ENCODE measurements at regions not wholly inside any gene's neighbourhood (a gene's known extent, or its start where the extent isn't known, plus 50 kb on each side); places are given as distances from the start of the nearest gene placed in this dataset.

DNA sequence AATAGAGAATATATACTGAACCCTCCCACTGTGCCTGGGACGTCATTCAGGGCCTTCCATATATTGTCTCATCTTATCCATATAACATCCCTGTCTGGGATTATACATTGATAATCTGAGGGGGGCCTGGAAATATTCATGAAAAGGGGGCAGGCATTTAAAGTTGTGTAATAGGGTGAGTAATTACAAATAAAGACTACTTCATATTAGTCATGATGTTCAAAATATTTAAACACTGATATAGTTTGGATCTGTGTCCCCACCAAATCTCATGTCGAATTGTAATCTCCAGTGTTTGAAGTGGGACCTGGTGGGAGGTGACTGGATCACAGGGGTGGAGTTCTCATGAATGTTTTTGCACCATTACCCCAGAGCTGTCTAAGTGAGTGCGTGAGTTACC is 97.8 kb downstream of the AQP9 start:
- Histone ChIP-seq H3K27me3 (ENCODE audit: control insufficient read depth in 1 of 2, insufficient read depth in 2 of 2, low read length in 2 of 2) (no peaks in the 10 kb centered on the region), H3K27ac (ENCODE audit: low read depth, low read length) (no peak overlapping the region), H3K4me1 (ENCODE audit: insufficient read depth, low read length) (no peaks in the 10 kb centered on the region), H3K9me3 (ENCODE audit: low read length) (no peaks in the 10 kb centered on the region), H3K9ac (ENCODE audit: low read length) (no peak overlapping the region), H3K36me3 (ENCODE audit: insufficient read depth, low read length) (no peaks in the 10 kb centered on the region), H3K4me3 (ENCODE audit: low read depth in 1 of 2, low read length in 2 of 2) (no peak overlapping the region)

DNA sequence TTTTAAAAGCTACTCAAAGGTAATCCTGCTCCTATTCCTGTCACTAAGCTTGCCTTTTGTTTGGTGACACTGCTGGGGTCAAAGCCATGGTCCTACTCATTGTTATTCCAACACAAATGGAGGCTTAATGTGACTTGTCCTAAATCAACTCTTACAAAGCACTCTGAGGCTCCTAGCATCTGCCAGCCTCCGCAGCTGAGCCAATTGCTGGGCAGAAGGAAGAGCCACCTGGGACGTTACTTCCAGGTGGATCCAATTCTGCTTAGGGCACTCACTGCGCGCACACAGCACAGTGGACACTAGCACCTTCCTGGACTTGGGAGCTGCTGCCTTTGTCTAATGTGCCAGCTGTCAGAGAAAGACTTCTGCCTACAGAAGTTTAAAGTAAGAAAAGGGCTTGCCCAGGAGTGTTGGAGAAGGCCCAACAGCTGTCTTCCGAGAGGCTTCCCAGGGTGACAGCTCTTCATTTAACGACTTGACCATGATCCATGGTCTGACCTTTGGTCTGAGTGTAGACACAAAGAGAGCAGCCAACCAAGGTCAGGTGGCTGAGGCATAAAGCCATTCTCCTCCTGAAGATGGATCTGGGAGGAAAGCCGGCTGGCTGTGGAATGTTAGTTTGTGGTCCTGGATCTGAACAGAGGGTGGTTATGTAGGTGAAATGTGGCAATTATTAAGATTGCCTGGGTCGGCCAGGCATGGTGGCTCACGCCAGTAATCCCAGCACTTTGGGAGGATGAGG is 102.2 kb downstream of the AQP9 start:
- Histone ChIP-seq H3K9ac (ENCODE audit: low read length) (no peak overlapping the region), H3K4me3 (ENCODE audit: low read depth in 1 of 2, low read length in 2 of 2) (no peak overlapping the region), H3K27ac (ENCODE audit: low read depth, low read length) (no peak overlapping the region), H3K36me3 (ENCODE audit: insufficient read depth, low read length) (no peaks in the 10 kb centered on the region), H3K4me1 (ENCODE audit: insufficient read depth, low read length) (no peaks in the 10 kb centered on the region), H3K27me3 (ENCODE audit: control insufficient read depth in 1 of 2, insufficient read depth in 2 of 2, low read length in 2 of 2) (no peaks in the 10 kb centered on the region), H3K9me3 (ENCODE audit: low read length) (no peaks in the 10 kb centered on the region)

DNA sequence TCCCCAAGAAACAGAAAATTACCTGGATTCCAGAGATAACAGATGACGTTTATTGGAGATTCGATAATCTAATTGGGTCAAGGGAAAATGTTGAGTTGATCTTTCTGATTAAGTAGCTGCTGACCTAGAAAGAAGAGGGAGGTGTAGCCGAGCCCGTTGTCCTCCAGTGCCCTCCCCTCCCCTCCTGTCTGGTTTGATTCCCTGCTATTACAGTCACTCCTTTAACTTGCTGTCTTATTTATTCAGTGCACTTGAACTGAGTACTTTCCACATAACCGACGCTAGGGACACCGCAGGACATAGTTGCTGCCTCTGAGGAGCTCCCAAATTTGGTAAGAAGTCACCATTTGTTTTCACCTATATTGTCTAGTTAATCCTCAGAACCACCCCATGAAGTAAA is 103.7 kb downstream of the AQP9 start:
- H3K4me3 ChIP-seq (ENCODE audit: low read depth in 1 of 2, low read length in 2 of 2), result no peak overlapping the region
- H3K4me1 ChIP-seq (ENCODE audit: insufficient read depth, low read length), result no peaks in the 10 kb centered on the region
- no peaks in the 10 kb centered on the region for H3K27me3 ChIP-seq (ENCODE audit: control insufficient read depth in 1 of 2, insufficient read depth in 2 of 2, low read length in 2 of 2)
- H3K9ac ChIP-seq (ENCODE audit: low read length), result no peak overlapping the region
- no peaks in the 10 kb centered on the region for H3K9me3 ChIP-seq (ENCODE audit: low read length)
- no peaks in the 10 kb centered on the region for H3K36me3 ChIP-seq (ENCODE audit: insufficient read depth, low read length)
- no peak overlapping the region for H3K27ac ChIP-seq (ENCODE audit: low read depth, low read length)

DNA sequence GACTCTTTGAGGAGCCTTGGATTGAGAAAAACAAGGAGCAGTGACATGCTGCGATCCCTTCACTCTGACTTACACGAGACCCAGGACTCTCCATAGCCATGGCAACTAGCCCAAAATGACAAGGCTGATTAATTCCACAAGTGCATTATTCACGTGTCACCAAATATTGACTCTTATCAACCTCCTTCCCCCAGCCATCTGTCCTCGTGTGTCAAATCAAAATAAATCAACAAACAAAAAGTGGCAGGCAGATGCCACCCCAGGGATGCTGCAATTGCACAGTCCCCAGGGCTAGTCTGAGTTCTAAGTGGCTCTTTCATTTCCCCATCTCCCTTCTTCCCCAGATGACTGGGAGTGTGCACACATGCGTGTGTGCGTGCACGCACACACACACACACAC is 104.9 kb downstream of the AQP9 start:
- Histone ChIP-seq H3K27ac (ENCODE audit: low read depth, low read length) (no peak overlapping the region), H3K4me1 (ENCODE audit: insufficient read depth, low read length) (no peaks in the 10 kb centered on the region), H3K9ac (ENCODE audit: low read length) (no peak overlapping the region), H3K36me3 (ENCODE audit: insufficient read depth, low read length) (no peaks in the 10 kb centered on the region), H3K4me3 (ENCODE audit: low read depth in 1 of 2, low read length in 2 of 2) (no peak overlapping the region), H3K27me3 (ENCODE audit: control insufficient read depth in 1 of 2, insufficient read depth in 2 of 2, low read length in 2 of 2) (no peaks in the 10 kb centered on the region), H3K9me3 (ENCODE audit: low read length) (no peaks in the 10 kb centered on the region)

DNA sequence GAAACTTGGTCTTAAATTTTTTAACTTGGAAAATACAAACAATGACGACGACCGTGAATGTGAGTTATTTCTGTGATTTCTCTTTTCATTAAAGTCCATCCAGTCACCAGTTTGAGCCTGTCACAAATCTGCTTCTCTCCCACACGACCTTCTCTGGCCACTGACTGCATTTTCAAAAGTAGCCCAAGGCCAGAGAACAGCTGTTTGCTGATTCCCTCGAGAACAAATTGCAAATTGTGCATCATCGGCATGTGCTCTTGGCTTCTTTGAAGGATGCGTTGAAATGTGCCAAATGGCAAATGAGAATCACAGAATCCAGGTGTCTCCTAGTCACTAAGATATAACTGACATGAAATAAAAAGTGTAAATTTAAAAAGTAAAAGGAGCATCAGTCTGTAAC is 106.4 kb downstream of the AQP9 start:
- Histone ChIP-seq H3K9me3 (ENCODE audit: low read length) (no peaks in the 10 kb centered on the region), H3K27me3 (ENCODE audit: control insufficient read depth in 1 of 2, insufficient read depth in 2 of 2, low read length in 2 of 2) (no peaks in the 10 kb centered on the region), H3K4me1 (ENCODE audit: insufficient read depth, low read length) (no peaks in the 10 kb centered on the region), H3K4me3 (ENCODE audit: low read depth in 1 of 2, low read length in 2 of 2) (no peak overlapping the region), H3K9ac (ENCODE audit: low read length) (no peak overlapping the region), H3K27ac (ENCODE audit: low read depth, low read length) (no peak overlapping the region), H3K36me3 (ENCODE audit: insufficient read depth, low read length) (no peaks in the 10 kb centered on the region)

DNA sequence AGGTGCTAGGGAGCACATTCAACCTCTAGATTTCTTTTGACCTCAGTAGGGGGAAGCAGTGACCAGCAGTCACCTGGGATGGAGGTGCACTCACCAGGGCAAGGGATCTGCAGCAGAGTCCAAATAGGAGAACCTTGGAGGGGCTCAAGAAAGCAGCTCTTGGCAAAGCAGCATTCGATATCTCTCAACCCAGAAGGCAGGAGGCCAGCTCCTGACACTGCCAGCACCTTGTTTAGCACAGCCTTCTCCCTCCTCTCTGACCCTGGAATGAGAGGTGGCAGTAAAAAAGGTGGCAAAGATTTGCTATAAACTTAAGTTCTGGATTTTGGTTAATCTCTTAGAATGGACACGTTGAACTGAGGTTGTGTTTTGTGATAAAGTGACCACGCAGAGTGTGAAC is 107.9 kb downstream of the AQP9 start:
- no peaks in the 10 kb centered on the region for H3K36me3 ChIP-seq (ENCODE audit: insufficient read depth, low read length)
- H3K27me3 ChIP-seq (ENCODE audit: control insufficient read depth in 1 of 2, insufficient read depth in 2 of 2, low read length in 2 of 2), result no peaks in the 10 kb centered on the region
- no peak overlapping the region for H3K27ac ChIP-seq (ENCODE audit: low read depth, low read length)
- H3K4me3 ChIP-seq (ENCODE audit: low read depth in 1 of 2, low read length in 2 of 2), result no peak overlapping the region
- no peak overlapping the region for H3K9ac ChIP-seq (ENCODE audit: low read length)
- H3K9me3 ChIP-seq (ENCODE audit: low read length), result no peaks in the 10 kb centered on the region
- H3K4me1 ChIP-seq (ENCODE audit: insufficient read depth, low read length), result no peaks in the 10 kb centered on the region

DNA sequence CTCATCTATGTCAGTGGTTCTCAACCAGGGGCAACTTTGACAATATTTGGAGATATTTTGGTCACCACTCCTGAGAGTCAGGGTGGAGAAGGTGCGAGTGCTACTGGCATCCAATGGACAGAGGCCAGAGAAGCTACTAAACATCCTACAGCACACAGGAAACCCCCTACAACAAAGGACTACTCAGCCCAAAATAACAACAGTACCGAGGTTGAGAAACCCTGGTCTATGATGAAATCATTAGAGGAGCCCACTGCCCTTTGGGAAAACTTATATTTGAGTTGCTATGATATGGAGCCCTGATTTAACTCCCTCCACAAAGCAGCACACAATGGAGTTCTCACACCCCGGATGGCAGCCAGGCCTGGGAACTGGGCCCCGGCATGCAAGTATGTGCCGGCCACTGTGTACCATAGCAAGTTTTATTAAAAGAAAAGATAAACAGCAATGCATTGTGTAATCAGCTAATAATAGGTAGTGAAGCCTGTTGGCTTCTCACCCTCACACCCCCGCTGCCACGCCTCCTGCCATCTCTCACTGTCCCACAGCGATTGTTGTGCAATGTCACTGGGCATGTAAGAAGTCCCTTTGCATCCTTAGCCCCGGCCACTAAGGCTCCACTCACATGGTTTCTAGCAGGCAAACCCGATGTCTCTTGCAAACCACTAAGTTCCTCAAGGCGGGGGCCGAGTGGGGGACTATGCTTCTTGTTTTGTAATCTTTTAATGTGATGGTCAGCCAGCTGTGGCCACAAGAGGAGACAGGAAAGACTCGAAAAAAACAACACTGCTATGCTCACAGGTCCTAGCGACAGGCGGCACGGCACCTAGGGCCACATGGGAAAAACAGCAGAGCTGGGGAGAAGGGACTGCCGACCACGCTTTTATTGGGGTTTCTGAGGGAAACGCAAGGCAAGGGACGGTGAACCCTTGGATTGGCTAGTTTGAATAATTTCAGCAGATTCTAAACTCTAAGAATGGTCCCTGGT is 110.0 kb downstream of the AQP9 start:
- H3K4me1 ChIP-seq (ENCODE audit: insufficient read depth, low read length), result no peaks in the 10 kb centered on the region
- H3K9ac ChIP-seq (ENCODE audit: low read length), result no peak overlapping the region
- H3K27me3 ChIP-seq (ENCODE audit: control insufficient read depth in 1 of 2, insufficient read depth in 2 of 2, low read length in 2 of 2), result no peaks in the 10 kb centered on the region
- no peak overlapping the region for H3K4me3 ChIP-seq (ENCODE audit: low read depth in 1 of 2, low read length in 2 of 2)
- no peak overlapping the region for H3K27ac ChIP-seq (ENCODE audit: low read depth, low read length)
- H3K9me3 ChIP-seq (ENCODE audit: low read length), result no peaks in the 10 kb centered on the region
- H3K36me3 ChIP-seq (ENCODE audit: insufficient read depth, low read length), result no peaks in the 10 kb centered on the region

DNA sequence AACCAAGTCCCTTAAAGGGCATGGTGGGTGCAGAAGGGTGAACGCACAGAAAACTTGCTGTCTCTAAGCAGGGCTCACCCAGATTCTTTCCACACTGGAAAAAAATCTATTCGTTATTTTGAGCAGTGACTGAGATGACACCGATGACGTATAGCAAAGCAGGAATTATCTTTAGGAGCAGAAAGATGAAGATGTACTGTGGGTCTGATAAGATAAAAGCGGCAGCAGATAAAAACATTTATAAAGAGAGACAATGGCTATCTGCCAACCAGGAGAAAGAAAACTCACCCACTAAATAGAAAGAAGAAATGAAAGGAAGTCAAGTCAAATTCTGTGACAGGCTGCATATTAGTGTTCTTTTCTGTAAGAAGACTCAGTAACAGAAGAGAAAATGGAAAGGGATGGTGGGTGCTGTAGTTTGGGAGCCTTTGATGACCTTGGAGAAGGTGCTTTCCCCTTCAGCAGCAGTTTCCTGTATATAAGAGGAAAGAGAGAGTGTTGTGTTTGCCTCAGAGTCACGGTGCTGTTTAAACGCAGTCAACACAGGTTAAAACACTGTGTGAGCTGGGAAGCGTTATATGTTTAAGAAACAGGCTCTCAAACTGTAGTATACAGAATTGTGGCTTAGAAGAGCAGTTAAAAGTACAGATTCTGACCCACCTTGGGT is 111.6 kb downstream of the AQP9 start:
- Histone ChIP-seq H3K4me1 (ENCODE audit: insufficient read depth, low read length) (no peaks in the 10 kb centered on the region), H3K27me3 (ENCODE audit: control insufficient read depth in 1 of 2, insufficient read depth in 2 of 2, low read length in 2 of 2) (no peaks in the 10 kb centered on the region)

DNA sequence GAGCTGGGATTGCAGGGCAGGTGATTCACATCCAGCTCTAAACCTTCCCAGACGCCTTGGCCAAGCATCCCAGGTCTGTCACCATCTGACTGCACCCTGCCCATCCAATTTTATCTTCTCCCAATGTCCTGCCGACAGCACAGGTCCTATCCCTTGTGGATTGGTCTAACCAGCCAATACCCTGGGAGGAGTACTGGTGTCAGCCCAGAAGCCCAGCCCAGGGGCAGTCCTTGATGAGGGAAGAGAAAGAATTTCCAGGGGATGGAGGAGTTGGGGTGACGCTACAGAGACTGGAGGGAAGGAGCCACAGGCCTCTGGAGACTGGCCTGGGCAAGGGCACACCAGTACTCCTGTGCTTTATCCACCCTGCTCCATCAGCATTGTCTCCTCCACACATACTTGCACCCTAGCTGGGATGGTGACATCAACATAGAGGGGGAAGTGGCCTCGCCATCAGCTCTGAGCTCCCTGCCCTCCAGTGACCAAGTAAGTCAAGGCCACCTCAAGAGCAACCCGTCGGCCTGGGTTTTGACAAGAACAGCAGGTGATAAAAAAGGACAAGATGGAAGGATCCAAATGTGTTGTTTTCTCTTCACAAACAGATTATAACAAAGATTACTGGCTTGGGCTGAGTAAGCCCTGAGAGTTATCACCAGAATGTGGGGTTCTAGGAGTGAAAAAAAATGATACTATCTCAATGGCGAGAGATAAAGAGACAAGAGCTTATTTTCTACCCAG is 114.6 kb downstream of the AQP9 start:
- no peaks in the 10 kb centered on the region for H3K9me3 ChIP-seq (ENCODE audit: low read length)
- no peak overlapping the region for H3K27ac ChIP-seq (ENCODE audit: low read depth, low read length)
- no peaks in the 10 kb centered on the region for H3K27me3 ChIP-seq (ENCODE audit: control insufficient read depth in 1 of 2, insufficient read depth in 2 of 2, low read length in 2 of 2)
- H3K36me3 ChIP-seq (ENCODE audit: insufficient read depth, low read length), result no peaks in the 10 kb centered on the region
- H3K4me3 ChIP-seq (ENCODE audit: low read depth in 1 of 2, low read length in 2 of 2), result no peak overlapping the region
- no peaks in the 10 kb centered on the region for H3K4me1 ChIP-seq (ENCODE audit: insufficient read depth, low read length)
- H3K9ac ChIP-seq (ENCODE audit: low read length), result no peak overlapping the region

More for the DNA sequence above, 111.6 kb downstream of the AQP9 start:
- no peak overlapping the region for H3K27ac ChIP-seq (ENCODE audit: low read depth, low read length)
- H3K9me3 ChIP-seq (ENCODE audit: low read length), result no peaks in the 10 kb centered on the region
- H3K36me3 ChIP-seq (ENCODE audit: insufficient read depth, low read length), result no peaks in the 10 kb centered on the region
- H3K9ac ChIP-seq (ENCODE audit: low read length), result no peak overlapping the region
- H3K4me3 ChIP-seq (ENCODE audit: low read depth in 1 of 2, low read length in 2 of 2), result no peak overlapping the region

DNA sequence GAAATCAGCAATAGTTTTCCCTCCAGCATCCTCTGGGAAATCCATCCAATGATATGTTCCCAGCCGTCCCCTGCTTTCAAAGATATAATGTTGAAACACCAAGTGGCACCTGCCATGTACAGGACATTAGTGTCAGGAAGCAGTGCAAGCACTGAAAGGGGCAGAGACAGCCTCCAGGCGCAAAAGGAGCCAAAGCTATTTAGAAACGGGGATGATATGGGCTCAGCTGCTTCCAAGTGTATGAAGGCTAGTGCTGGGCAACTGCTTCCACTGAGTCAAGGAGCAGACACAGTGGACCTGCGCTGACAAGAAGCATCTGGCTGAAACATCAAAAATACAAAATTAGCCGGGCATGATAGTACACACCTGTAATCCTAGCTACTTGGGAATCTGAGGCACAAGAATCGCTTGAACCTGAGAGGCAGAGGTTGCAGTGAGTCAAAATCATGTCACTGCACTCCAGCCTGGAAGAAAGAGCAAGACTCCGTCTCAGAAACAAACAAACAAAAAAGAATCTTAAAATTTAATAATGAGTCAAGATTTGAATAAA is 119.7 kb downstream of the AQP9 start:
- H3K36me3 ChIP-seq (ENCODE audit: insufficient read depth, low read length), result no peaks in the 10 kb centered on the region
- no peak overlapping the region for H3K9ac ChIP-seq (ENCODE audit: low read length)
- H3K9me3 ChIP-seq (ENCODE audit: low read length), result no peaks in the 10 kb centered on the region
- no peaks in the 10 kb centered on the region for H3K4me1 ChIP-seq (ENCODE audit: insufficient read depth, low read length)
- no peak overlapping the region for H3K27ac ChIP-seq (ENCODE audit: low read depth, low read length)
- H3K27me3 ChIP-seq (ENCODE audit: control insufficient read depth in 1 of 2, insufficient read depth in 2 of 2, low read length in 2 of 2), result no peaks in the 10 kb centered on the region
- H3K4me3 ChIP-seq (ENCODE audit: low read depth in 1 of 2, low read length in 2 of 2), result no peak overlapping the region
